Osteoblast (primary cell): ENCODE measurements at regions not wholly inside any gene's neighbourhood (a gene's known extent, or its start where the extent isn't known, plus 50 kb on each side); places are given as distances from the start of the nearest gene placed in this dataset.
"Not testable (repeated sequence)": the region's sequence is repeated elsewhere in the genome, so short reads cannot be mapped to it uniquely, and the experiment has no call there.

ENCODE experiments used
- DNase-seq: peaks from one replicate; pipeline ENCODE4 v3.0.0; 2011; ENCODE audit warnings: low spot score, mixed read lengths; ENCODE audit not compliant: insufficient read length; ENCODE audit errors: missing footprints
- H2AFZ ChIP-seq: 2 replicates; pipeline ENCODE4 v1.6.0; 2011; ENCODE audit warnings: mild to moderate bottlenecking, low read length
- H3K27ac ChIP-seq: 2 replicates; pipeline ENCODE4 v1.5.1; 2011; ENCODE audit warnings: mild to moderate bottlenecking, low read depth, low read length, moderate library complexity
- H3K27me3 ChIP-seq: 2 replicates; pipeline ENCODE4 v1.6.0; 2012; ENCODE audit warnings: mild to moderate bottlenecking, control low read depth, inconsistent platforms, low read length, moderate library complexity; ENCODE audit not compliant: insufficient read depth
- H3K36me3 ChIP-seq: 2 replicates; pipeline ENCODE4 v1.5.1; 2011; ENCODE audit warnings: mild to moderate bottlenecking, low read length, control low read depth, moderate library complexity; ENCODE audit not compliant: insufficient read depth
- H3K4me1 ChIP-seq: 2 replicates; pipeline ENCODE4 v1.5.1; 2011; ENCODE audit warnings: mild to moderate bottlenecking, low read length, control low read depth, moderate library complexity; ENCODE audit not compliant: insufficient read depth
- H3K4me2 ChIP-seq: 2 replicates; pipeline ENCODE4 v1.6.0; 2011; ENCODE audit warnings: mild to moderate bottlenecking, low read length; ENCODE audit not compliant: insufficient read depth
- H3K4me3 ChIP-seq: fragments of 200-600 bp; sonication (generic); 3 replicates; pipeline ENCODE4 v1.5.1; 2012; ENCODE audit warnings: mild to moderate bottlenecking, low read length, inconsistent platforms; ENCODE audit not compliant: insufficient read depth
- H3K79me2 ChIP-seq: 2 replicates; pipeline ENCODE4 v1.6.0; 2012; ENCODE audit warnings: mild to moderate bottlenecking, low read length, control low read depth, inconsistent platforms; ENCODE audit not compliant: insufficient read depth
- H3K9me3 ChIP-seq: 2 replicates; pipeline ENCODE4 v1.5.1; 2011; ENCODE audit warnings: low read depth, low read length, control low read depth
- H4K20me1 ChIP-seq: 2 replicates; pipeline ENCODE4 v1.6.0; 2012; ENCODE audit warnings: mild to moderate bottlenecking, low read length, control low read depth; ENCODE audit not compliant: insufficient read depth
- TF ChIP-seq, protein P1 (sequence below): IDR thresholded peaks from 2 replicates; pipeline ENCODE4 v1.5.1; 2011; ENCODE audit warnings: mild to moderate bottlenecking, low read depth, low read length, moderate library complexity; ENCODE audit errors: extremely low read depth

DNA sequence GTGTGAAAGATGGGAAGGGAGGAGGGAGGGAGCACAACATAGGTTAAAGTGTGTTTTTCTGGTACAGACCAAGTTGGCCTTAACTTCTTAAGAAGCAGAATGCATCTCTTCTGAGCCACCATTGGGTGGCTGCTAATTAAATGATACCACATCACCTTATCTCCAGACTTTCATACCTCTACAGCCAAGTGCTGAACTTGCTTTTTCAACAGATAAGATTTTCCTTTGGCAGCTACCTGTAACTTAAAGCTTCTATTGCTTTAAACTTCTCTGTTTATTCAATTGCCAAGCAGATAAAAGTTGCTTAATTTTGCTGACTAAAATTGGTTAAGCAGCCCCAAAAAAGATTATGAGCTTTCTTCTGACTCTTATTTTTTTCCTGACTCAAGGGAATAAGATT is 292.4 kb upstream of the SGO1 start:
- Histone ChIP-seq H3K27ac (no peak overlapping the region), H3K4me1 (no peaks in the 10 kb centered on the region), H3K36me3 (no peaks in the 10 kb centered on the region), H3K79me2 (no peaks in the 10 kb centered on the region), H3K4me2 (no peak overlapping the region), H4K20me1 (no peaks in the 10 kb centered on the region), H3K27me3 (no peaks in the 10 kb centered on the region), H2AFZ (no peak overlapping the region), H3K4me3 (no peak overlapping the region), H3K9me3 (no peaks in the 10 kb centered on the region)
- no peak for DNase-seq
- TF ChIP-seq, protein P1, sequence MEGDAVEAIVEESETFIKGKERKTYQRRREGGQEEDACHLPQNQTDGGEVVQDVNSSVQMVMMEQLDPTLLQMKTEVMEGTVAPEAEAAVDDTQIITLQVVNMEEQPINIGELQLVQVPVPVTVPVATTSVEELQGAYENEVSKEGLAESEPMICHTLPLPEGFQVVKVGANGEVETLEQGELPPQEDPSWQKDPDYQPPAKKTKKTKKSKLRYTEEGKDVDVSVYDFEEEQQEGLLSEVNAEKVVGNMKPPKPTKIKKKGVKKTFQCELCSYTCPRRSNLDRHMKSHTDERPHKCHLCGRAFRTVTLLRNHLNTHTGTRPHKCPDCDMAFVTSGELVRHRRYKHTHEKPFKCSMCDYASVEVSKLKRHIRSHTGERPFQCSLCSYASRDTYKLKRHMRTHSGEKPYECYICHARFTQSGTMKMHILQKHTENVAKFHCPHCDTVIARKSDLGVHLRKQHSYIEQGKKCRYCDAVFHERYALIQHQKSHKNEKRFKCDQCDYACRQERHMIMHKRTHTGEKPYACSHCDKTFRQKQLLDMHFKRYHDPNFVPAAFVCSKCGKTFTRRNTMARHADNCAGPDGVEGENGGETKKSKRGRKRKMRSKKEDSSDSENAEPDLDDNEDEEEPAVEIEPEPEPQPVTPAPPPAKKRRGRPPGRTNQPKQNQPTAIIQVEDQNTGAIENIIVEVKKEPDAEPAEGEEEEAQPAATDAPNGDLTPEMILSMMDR: no peak

DNA sequence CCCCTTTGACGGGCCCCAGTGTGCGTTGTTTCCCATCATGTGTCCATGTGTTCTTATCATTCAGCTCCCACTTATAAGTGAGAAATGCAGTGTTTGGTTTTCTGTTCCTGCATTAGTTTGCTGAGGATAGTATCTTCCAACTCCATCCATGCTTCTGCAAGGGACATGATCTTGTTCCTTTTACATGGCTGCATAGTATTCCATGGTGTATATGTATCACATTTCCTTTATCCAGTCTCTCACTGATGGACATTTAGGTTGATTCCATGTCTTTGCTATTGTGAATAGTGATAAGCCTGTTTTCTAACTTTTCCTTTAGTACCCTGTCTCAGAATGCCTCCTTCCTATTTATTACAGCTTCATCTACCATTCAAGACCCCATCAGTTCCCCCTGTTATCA is 278.2 kb upstream of the SGO1 start:
- H3K9me3 ChIP-seq, H3K4me3 ChIP-seq, H3K4me2 ChIP-seq, DNase-seq, H3K4me1 ChIP-seq, H3K79me2 ChIP-seq, H3K27ac ChIP-seq, H3K27me3 ChIP-seq, H2AFZ ChIP-seq, H3K36me3 ChIP-seq, H4K20me1 ChIP-seq: not testable (repeated sequence)

DNA sequence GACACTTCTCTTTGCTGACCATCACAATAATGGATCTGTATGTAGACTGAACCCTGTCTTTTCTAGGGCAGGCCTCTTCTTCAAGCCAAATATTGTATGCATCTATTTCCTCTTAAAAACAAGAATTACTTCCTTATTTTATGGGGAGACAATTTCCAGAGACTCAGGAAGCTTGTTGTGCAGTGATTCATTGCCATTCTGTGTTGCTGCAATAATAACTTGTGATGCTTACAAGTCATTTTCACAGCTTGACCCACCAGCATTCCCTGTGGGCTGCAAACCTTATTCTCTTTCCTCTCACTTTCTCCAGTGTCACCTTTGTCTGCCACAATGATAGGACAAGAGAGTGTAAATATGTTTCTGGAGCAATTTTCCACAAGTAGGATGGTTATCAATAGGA is 276.7 kb upstream of the SGO1 start:
- no peak overlapping the region for H2AFZ ChIP-seq
- H3K27ac ChIP-seq: no peak overlapping the region
- no peaks in the 10 kb centered on the region for H3K4me1 ChIP-seq
- no peaks in the 10 kb centered on the region for H3K79me2 ChIP-seq
- H3K9me3 ChIP-seq: no peaks in the 10 kb centered on the region
- DNase-seq: no peak
- no peaks in the 10 kb centered on the region for H3K27me3 ChIP-seq
- no peaks in the 10 kb centered on the region for H3K36me3 ChIP-seq
- no peak overlapping the region for H3K4me3 ChIP-seq
- no peak overlapping the region for H3K4me2 ChIP-seq
- TF ChIP-seq, protein P1: no peak
- H4K20me1 ChIP-seq: no peaks in the 10 kb centered on the region

DNA sequence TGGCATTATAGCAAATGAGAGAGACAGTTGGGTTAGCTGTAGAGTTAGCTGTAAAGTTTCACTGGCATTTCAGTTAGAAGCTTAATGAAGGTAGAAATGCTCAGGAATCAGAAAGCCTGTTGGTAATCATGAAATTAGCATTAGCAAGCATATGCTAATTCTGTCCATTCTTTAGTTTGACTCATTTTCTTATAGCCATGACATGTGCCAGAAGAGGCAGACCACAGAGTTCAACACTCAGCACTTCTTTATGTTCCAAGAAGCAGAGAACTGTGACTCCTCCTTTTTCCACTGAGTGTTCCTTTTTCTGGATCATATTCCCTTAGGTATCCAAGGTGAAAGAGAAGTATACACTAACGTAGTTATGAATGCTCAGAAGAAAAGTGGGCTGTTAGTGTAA is 276.2 kb upstream of the SGO1 start:
- H3K36me3 ChIP-seq: no peaks in the 10 kb centered on the region
- no peaks in the 10 kb centered on the region for H3K79me2 ChIP-seq
- H3K27me3 ChIP-seq: no peaks in the 10 kb centered on the region
- H3K9me3 ChIP-seq: no peaks in the 10 kb centered on the region
- H4K20me1 ChIP-seq: no peaks in the 10 kb centered on the region
- TF ChIP-seq, protein P1: no peak
- no peak for DNase-seq
- H3K4me1 ChIP-seq: no peaks in the 10 kb centered on the region
- H3K4me3 ChIP-seq: no peak overlapping the region
- no peak overlapping the region for H3K27ac ChIP-seq
- no peak overlapping the region for H2AFZ ChIP-seq
- H3K4me2 ChIP-seq: no peak overlapping the region
